22Rv1 (cell line): ENCODE measurements at regions not wholly inside any gene's neighbourhood (a gene's known extent, or its start where the extent isn't known, plus 50 kb on each side); places are given as distances from the start of the nearest gene placed in this dataset.

ENCODE experiments used
- ZFX ChIP-seq: fragments of 450-650 bp; IDR thresholded peaks from 2 replicates; pipeline ENCODE4 v1.6.1; 2017; ENCODE audit warnings: antibody characterized with exemption, borderline replicate concordance
- TF ChIP-seq, protein P1 (sequence below): fragments of 450-650 bp; IDR thresholded peaks from 2 replicates; pipeline ENCODE4 v1.5.1; 2017; ENCODE audit warnings: mild to moderate bottlenecking

GRCh38 chr6:8674126-8674525, 238.8 kb upstream of the SLC35B3 start:
- TF ChIP-seq ZFX = no peak
- TF ChIP-seq, protein P1, sequence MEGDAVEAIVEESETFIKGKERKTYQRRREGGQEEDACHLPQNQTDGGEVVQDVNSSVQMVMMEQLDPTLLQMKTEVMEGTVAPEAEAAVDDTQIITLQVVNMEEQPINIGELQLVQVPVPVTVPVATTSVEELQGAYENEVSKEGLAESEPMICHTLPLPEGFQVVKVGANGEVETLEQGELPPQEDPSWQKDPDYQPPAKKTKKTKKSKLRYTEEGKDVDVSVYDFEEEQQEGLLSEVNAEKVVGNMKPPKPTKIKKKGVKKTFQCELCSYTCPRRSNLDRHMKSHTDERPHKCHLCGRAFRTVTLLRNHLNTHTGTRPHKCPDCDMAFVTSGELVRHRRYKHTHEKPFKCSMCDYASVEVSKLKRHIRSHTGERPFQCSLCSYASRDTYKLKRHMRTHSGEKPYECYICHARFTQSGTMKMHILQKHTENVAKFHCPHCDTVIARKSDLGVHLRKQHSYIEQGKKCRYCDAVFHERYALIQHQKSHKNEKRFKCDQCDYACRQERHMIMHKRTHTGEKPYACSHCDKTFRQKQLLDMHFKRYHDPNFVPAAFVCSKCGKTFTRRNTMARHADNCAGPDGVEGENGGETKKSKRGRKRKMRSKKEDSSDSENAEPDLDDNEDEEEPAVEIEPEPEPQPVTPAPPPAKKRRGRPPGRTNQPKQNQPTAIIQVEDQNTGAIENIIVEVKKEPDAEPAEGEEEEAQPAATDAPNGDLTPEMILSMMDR = no peak
